HepG2 (cell line): ENCODE measurements at regions not wholly inside any gene's neighbourhood (a gene's known extent, or its start where the extent isn't known, plus 50 kb on each side); places are given as distances from the start of the nearest gene placed in this dataset.

Experiments used
- ATAC-seq: fragments of 200-7000 bp; cut with Tn5 transposase; 3 replicates; pipeline ENCODE4 v1.9.1; 2020; ENCODE audit warnings: mild to moderate bottlenecking, moderate library complexity
- BruUV-seq: library from RNA; stranded (reverse); fragments of 400-500 nt; replicated peaks from 2 replicates; lab custom pipeline; 2021; lab: Mats Ljungman, UMichigan
- CTCF ChIA-PET: fragments of 300-600 bp; formaldehyde crosslinking; extraction: SDS; loops from one replicate; lab custom pipeline; 2021; ENCODE audit warnings: low total read pairs, inconsistent platforms, low intra/inter-chr PET ratio; lab: Yijun Ruan, JAX
- POLR2A ChIA-PET: fragments of 350-600 bp; sonication (Branson Sonifier 250); formaldehyde crosslinking; loops from one replicate; lab custom pipeline; 2020; ENCODE audit warnings: antibody characterized with exemption, inconsistent platforms; lab: Yijun Ruan, JAX
- DNase-seq: peaks from one replicate; pipeline ENCODE4 v3.0.0-alpha.2; 2015; ENCODE audit warnings: low spot score
- FAIRE-seq: peaks from 3 replicates; lab custom pipeline; 2011; peaks lifted over from hg19 to GRCh38; lab: Jason Lieb, UNC
- H2AFZ ChIP-seq: one replicate; pipeline ENCODE4 v1.6.1; 2011; ENCODE audit warnings: low read length, inconsistent platforms
- H3K27ac ChIP-seq: fragments of 300-600 bp; 3 replicates; pipeline ENCODE4 v1.8.0; 2011; ENCODE audit warnings: mixed run types, mild to moderate bottlenecking, mixed read lengths, low read length, inconsistent platforms; ENCODE audit not compliant: insufficient read depth; ENCODE audit errors: extremely low read length
- H3K27me3 ChIP-seq, 2 experiments: fragments of 200-600 bp in 1 of 2; 2 replicates in 1 of 2; 3 replicates in 1 of 2; pipeline versions ENCODE4 v1.6.0 to v1.8.0; 2011; ENCODE audit warnings: low read length in 2 of 2, mild to moderate bottlenecking in 2 of 2, moderate library complexity in 2 of 2, inconsistent platforms in 1 of 2; ENCODE audit not compliant: insufficient read depth in 2 of 2, control insufficient read depth in 1 of 2
- H3K36me3 ChIP-seq, 2 experiments: fragments of 200-600 bp in 1 of 2; replicated peaks in 1 of 2; 2 replicates in 1 of 2; 3 replicates in 1 of 2; pipeline versions ENCODE4 v1.5.1 to v1.8.0; 2011; ENCODE audit warnings: low read length in 2 of 2, inconsistent platforms in 1 of 2; ENCODE audit not compliant: insufficient read depth in 2 of 2, control insufficient read depth in 1 of 2
- H3K4me1 ChIP-seq: 2 replicates; pipeline ENCODE4 v1.5.1; 2012; ENCODE audit warnings: low read length, inconsistent platforms; ENCODE audit not compliant: insufficient read depth
- H3K4me2 ChIP-seq: 2 replicates; pipeline ENCODE4 v1.6.0; 2011; ENCODE audit warnings: low read depth, low read length, inconsistent platforms
- H3K4me3 ChIP-seq, 3 experiments: fragments of 200-600 bp in 1 of 3; sonication (generic), shearing (Covaris generic) in 1 of 3; replicated peaks in 1 of 3; 2 replicates each; pipeline ENCODE4 v1.5.1; 2011 to 2016; ENCODE audit warnings: low read length in 3 of 3, inconsistent platforms in 2 of 3, low read depth in 2 of 3, mild to moderate bottlenecking in 2 of 3, control low read depth in 1 of 3, mixed read lengths in 1 of 3; ENCODE audit not compliant: insufficient read depth in 1 of 3
- H3K79me2 ChIP-seq: one replicate; pipeline ENCODE4 v1.6.1; 2011; ENCODE audit warnings: low read length, inconsistent platforms; ENCODE audit not compliant: insufficient read depth
- H3K9ac ChIP-seq: 2 replicates; pipeline ENCODE4 v1.6.0; 2011; ENCODE audit warnings: mild to moderate bottlenecking, low read depth, low read length, inconsistent platforms; ENCODE audit not compliant: insufficient read depth
- H3K9me3 ChIP-seq: 2 replicates; pipeline ENCODE4 v1.5.1; 2012; ENCODE audit warnings: mild to moderate bottlenecking, low read length
- H4K20me1 ChIP-seq: 2 replicates; pipeline ENCODE4 v1.6.0; 2011; ENCODE audit warnings: inconsistent platforms, mild to moderate bottlenecking, low read length, moderate library complexity; ENCODE audit not compliant: insufficient read depth
- CEBPG ChIP-seq: IDR thresholded peaks from 2 replicates; pipeline ENCODE4 v1.6.1; 2016
- ELK4 ChIP-seq: sonication (generic); formaldehyde crosslinking; IDR thresholded peaks from 2 replicates; pipeline ENCODE4 v1.9.0; 2021; ENCODE audit warnings: missing genetic modification reagents, borderline replicate concordance
- JUND ChIP-seq: sonication (generic); formaldehyde crosslinking; IDR thresholded peaks from 2 replicates; pipeline ENCODE4 v1.8.0; 2022; ENCODE audit warnings: mild to moderate bottlenecking, missing genetic modification reagents
- PHF8 ChIP-seq: sonication (generic); formaldehyde crosslinking; IDR thresholded peaks from 2 replicates; pipeline ENCODE4 v1.5.0; 2020; ENCODE audit warnings: missing genetic modification reagents
- SOX6 ChIP-seq, 2 experiments: fragments of 450-650 bp in 1 of 2; sonication (generic) in 1 of 2; formaldehyde crosslinking in 1 of 2; IDR thresholded peaks; 2 replicates each; pipeline versions ENCODE4 v1.4.0 to v1.6.1; 2017 to 2020; ENCODE audit warnings: antibody characterized with exemption in 1 of 2, mild to moderate bottlenecking in 1 of 2, missing genetic modification reagents in 1 of 2
- STAT5B ChIP-seq: sonication (generic); formaldehyde crosslinking; IDR thresholded peaks from 2 replicates; pipeline ENCODE4 v1.4.0; 2020; ENCODE audit warnings: missing genetic modification reagents
- TEAD2 ChIP-seq: sonication (generic); formaldehyde crosslinking; IDR thresholded peaks from 2 replicates; pipeline ENCODE4 v1.9.0; 2021; ENCODE audit warnings: missing genetic modification reagents
- ZSCAN31 ChIP-seq: sonication (generic); formaldehyde crosslinking; IDR thresholded peaks from 2 replicates; pipeline ENCODE4 v1.5.0; 2020; ENCODE audit warnings: low read depth, mild to moderate bottlenecking, missing genetic modification reagents
- WGBS: methylation state at CpG from one replicate; pipeline ENCODE4 v1.1.6; 2017; ENCODE audit warnings: low lambda C conversion rate; 5-methylcytosine and 5-hydroxymethylcytosine counted together
- in situ Hi-C: cut with HindIII; loops from 2 replicates; pipeline ENCODE4 v1.10.0; 2017; ENCODE audit warnings: low pct_unique_long_range_greater_than_20kb; ENCODE audit not compliant: extremely low pct_ligation_motif_present
- intact Hi-C: fragments of 100-400 bp; cut with micrococcal nuclease; formaldehyde crosslinking; loops from one replicate; pipeline ENCODE4 v1.10.0; 2022; ENCODE audit not compliant: unreplicated experiment
- TF ChIP-seq, protein P1 (sequence below): sonication (generic); formaldehyde crosslinking; IDR thresholded peaks from 2 replicates; pipeline ENCODE4 v1.5.0; 2020; ENCODE audit warnings: mild to moderate bottlenecking, missing genetic modification reagents
- TF ChIP-seq, protein P2 (sequence below): sonication (generic); formaldehyde crosslinking; IDR thresholded peaks from 2 replicates; pipeline ENCODE4 v1.4.0; 2020; ENCODE audit warnings: missing genetic modification reagents
- TF ChIP-seq, protein P3 (sequence below), 2 experiments: fragments of 450-650 bp in 1 of 2; sonication (generic) in 1 of 2; formaldehyde crosslinking; IDR thresholded peaks; 2 replicates each; pipeline versions ENCODE4 v1.5.0 to v1.8.0; 2020 to 2022; ENCODE audit warnings: mild to moderate bottlenecking in 1 of 2, missing genetic modification reagents in 1 of 2

DNA sequence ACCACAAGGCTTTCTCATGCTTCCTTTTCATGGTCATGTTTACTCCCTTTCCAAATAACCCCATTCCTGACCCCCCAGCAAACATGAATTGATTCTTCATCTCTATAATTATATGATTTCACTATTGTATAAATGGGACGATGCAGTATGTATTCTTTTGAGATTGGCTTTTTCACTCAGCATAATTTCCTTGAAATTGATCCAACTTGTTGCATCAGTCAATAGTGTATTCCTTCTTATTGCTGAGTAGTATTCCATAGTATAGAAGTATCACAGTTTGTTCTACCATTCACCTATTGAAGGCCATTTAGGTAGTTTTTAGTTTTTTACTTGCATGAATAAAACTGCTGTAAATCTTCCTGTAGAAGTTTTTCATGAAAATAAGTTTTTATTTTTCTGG lies 264.7 kb downstream of the BAMBI start:
- H3K4me1 ChIP-seq: peaks cover 50% of the 10 kb centered on the region
- no TSS peak for BruUV-seq
- no peaks in the 10 kb centered on the region for H3K36me3 ChIP-seq
- H2AFZ ChIP-seq: no peak overlapping the region
- H3K27me3 ChIP-seq: no peaks in the 10 kb centered on the region; a peak in 1 of 5 replicates
- peak overlapping the region; percentile 99 for H3K27ac ChIP-seq
- H4K20me1 ChIP-seq: no peaks in the 10 kb centered on the region
- CTCF ChIA-PET: no interaction called here
- H3K4me2 ChIP-seq: 0 out of 2 replicates have a peak overlapping the region, but pooled peaks have one; percentile 76
- H3K79me2 ChIP-seq: peaks cover 17% of the 10 kb centered on the region
- 90% methylated on average over 1 of the region's 1 CpG for WGBS
- intact Hi-C loops: no loop called here
- FAIRE-seq (no peak), DNase-seq (no peak), ATAC-seq (no peak)
- H3K9ac ChIP-seq: no peak overlapping the region
- no peaks in the 10 kb centered on the region for H3K9me3 ChIP-seq
- POLR2A ChIA-PET: no interaction called here
- no peak overlapping the region for H3K4me3 ChIP-seq
- in situ Hi-C loops: no loop called here
- TF ChIP-seq PHF8 (CRISPR knock-in tag) (no peak), ZSCAN31 (CRISPR knock-in tag) (no peak), JUND (CRISPR knock-in tag) (no peak), ELK4 (CRISPR knock-in tag) (no peak), SOX6 (IDR thresholded peaks at IDR 0.05) (no peak), SOX6 (CRISPR knock-in tag; IDR thresholded peaks at IDR 0.05) (no peak), TEAD2 (CRISPR knock-in tag) (no peak), STAT5B (CRISPR knock-in tag) (no peak), CEBPG (0 out of 2 replicates have a peak, but pooled peaks have one; percentile 9)
- TF ChIP-seq, protein P1, sequence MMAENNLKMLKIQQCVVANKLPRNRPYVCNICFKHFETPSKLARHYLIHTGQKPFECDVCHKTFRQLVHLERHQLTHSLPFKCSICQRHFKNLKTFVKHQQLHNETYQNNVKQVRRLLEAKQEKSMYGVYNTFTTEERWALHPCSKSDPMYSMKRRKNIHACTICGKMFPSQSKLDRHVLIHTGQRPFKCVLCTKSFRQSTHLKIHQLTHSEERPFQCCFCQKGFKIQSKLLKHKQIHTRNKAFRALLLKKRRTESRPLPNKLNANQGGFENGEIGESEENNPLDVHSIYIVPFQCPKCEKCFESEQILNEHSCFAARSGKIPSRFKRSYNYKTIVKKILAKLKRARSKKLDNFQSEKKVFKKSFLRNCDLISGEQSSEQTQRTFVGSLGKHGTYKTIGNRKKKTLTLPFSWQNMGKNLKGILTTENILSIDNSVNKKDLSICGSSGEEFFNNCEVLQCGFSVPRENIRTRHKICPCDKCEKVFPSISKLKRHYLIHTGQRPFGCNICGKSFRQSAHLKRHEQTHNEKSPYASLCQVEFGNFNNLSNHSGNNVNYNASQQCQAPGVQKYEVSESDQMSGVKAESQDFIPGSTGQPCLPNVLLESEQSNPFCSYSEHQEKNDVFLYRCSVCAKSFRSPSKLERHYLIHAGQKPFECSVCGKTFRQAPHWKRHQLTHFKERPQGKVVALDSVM (CRISPR knock-in tag): no peak
- TF ChIP-seq, protein P2, sequence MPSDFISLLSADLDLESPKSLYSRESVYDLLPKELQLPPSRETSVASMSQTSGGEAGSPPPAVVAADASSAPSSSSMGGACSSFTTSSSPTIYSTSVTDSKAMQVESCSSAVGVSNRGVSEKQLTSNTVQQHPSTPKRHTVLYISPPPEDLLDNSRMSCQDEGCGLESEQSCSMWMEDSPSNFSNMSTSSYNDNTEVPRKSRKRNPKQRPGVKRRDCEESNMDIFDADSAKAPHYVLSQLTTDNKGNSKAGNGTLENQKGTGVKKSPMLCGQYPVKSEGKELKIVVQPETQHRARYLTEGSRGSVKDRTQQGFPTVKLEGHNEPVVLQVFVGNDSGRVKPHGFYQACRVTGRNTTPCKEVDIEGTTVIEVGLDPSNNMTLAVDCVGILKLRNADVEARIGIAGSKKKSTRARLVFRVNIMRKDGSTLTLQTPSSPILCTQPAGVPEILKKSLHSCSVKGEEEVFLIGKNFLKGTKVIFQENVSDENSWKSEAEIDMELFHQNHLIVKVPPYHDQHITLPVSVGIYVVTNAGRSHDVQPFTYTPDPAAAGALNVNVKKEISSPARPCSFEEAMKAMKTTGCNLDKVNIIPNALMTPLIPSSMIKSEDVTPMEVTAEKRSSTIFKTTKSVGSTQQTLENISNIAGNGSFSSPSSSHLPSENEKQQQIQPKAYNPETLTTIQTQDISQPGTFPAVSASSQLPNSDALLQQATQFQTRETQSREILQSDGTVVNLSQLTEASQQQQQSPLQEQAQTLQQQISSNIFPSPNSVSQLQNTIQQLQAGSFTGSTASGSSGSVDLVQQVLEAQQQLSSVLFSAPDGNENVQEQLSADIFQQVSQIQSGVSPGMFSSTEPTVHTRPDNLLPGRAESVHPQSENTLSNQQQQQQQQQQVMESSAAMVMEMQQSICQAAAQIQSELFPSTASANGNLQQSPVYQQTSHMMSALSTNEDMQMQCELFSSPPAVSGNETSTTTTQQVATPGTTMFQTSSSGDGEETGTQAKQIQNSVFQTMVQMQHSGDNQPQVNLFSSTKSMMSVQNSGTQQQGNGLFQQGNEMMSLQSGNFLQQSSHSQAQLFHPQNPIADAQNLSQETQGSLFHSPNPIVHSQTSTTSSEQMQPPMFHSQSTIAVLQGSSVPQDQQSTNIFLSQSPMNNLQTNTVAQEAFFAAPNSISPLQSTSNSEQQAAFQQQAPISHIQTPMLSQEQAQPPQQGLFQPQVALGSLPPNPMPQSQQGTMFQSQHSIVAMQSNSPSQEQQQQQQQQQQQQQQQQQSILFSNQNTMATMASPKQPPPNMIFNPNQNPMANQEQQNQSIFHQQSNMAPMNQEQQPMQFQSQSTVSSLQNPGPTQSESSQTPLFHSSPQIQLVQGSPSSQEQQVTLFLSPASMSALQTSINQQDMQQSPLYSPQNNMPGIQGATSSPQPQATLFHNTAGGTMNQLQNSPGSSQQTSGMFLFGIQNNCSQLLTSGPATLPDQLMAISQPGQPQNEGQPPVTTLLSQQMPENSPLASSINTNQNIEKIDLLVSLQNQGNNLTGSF (CRISPR knock-in tag): no peak
- TF ChIP-seq, protein P3, sequence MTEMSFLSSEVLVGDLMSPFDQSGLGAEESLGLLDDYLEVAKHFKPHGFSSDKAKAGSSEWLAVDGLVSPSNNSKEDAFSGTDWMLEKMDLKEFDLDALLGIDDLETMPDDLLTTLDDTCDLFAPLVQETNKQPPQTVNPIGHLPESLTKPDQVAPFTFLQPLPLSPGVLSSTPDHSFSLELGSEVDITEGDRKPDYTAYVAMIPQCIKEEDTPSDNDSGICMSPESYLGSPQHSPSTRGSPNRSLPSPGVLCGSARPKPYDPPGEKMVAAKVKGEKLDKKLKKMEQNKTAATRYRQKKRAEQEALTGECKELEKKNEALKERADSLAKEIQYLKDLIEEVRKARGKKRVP (CRISPR knock-in tag; IDR thresholded peaks at IDR 0.05): peak in 1 of 2 experiments; percentile 78; a peak in 2 of 4 replicates
